ENCODE measurements at regions not wholly inside any gene's neighbourhood (a gene's known extent, or its start where the extent isn't known, plus 50 kb on each side); places are given as distances from the start of the nearest gene placed in this dataset.

DNA sequence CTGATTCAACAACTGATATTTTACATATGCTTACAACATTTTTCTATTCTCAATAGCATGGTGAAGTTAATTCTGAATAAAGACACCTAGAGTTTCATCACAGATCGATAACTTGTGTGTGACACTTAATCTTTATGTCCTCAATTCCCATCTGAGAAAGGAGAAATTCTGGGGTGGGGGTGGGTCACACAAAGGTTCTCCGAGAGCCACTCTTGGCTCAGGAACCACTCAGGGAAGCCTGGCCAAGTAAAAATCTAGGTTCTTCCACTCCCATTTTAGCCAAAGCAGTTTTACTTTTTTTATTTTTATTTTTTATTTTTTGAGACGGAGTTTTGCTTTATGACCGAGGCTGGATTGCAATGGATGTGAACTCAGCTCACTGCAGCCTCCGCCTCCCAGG is 111.0 kb upstream of the TBL1XR1 start:
- DNase-seq (ENCODE audit: low spot score in 2 of 2) = no peak
- intact Hi-C loops (cut with DNase I; ENCODE audit: low total_unique reads) = no loop called here
- no peaks in the 10 kb centered on the region for H3K36me3 ChIP-seq
- TF ChIP-seq POLR2AphosphoS5 (IDR thresholded peaks at IDR 0.05) (no peak), POLR2A (IDR thresholded peaks at IDR 0.05) (no peak)
- TF ChIP-seq, protein P1, sequence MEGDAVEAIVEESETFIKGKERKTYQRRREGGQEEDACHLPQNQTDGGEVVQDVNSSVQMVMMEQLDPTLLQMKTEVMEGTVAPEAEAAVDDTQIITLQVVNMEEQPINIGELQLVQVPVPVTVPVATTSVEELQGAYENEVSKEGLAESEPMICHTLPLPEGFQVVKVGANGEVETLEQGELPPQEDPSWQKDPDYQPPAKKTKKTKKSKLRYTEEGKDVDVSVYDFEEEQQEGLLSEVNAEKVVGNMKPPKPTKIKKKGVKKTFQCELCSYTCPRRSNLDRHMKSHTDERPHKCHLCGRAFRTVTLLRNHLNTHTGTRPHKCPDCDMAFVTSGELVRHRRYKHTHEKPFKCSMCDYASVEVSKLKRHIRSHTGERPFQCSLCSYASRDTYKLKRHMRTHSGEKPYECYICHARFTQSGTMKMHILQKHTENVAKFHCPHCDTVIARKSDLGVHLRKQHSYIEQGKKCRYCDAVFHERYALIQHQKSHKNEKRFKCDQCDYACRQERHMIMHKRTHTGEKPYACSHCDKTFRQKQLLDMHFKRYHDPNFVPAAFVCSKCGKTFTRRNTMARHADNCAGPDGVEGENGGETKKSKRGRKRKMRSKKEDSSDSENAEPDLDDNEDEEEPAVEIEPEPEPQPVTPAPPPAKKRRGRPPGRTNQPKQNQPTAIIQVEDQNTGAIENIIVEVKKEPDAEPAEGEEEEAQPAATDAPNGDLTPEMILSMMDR (IDR thresholded peaks at IDR 0.05) = no peak
- no peaks in the 10 kb centered on the region for H3K4me1 ChIP-seq
- H3K27me3 ChIP-seq = no peaks in the 10 kb centered on the region
- no peak overlapping the region for H3K4me3 ChIP-seq
- H3K27ac ChIP-seq = no peak overlapping the region
- no peaks in the 10 kb centered on the region for H3K9me3 ChIP-seq

DNA sequence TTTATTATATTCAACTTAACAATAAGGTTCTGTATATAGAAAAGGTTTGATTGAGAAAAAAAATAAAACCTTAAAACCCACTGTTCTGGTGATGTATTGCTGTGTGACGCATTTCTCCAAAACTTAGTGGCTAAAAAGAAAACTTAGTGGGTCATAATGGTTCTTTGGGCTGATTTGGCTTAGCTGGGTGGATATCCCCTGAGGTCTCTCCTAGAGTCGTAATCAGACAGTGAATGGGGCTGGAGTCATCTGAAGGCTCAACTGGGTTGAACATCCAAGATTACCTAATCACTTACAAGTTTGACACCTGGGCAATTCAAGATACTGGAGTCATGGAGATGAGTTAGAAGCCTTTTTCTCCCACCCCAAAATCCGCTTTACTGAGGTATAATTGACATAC is 111.6 kb upstream of the TBL1XR1 start:
- Histone ChIP-seq H3K4me3 (no peak overlapping the region), H3K9me3 (no peaks in the 10 kb centered on the region), H3K27me3 (no peaks in the 10 kb centered on the region), H3K4me1 (no peaks in the 10 kb centered on the region), H3K36me3 (no peaks in the 10 kb centered on the region), H3K27ac (no peak overlapping the region)
- intact Hi-C loops (cut with DNase I; ENCODE audit: low total_unique reads) = no loop called here
- TF ChIP-seq, protein P1 (IDR thresholded peaks at IDR 0.05) = no peak
- TF ChIP-seq POLR2A (IDR thresholded peaks at IDR 0.05) = no peak
- TF ChIP-seq POLR2AphosphoS5 (IDR thresholded peaks at IDR 0.05) = no peak
- no peak for DNase-seq (ENCODE audit: low spot score in 2 of 2)

DNA sequence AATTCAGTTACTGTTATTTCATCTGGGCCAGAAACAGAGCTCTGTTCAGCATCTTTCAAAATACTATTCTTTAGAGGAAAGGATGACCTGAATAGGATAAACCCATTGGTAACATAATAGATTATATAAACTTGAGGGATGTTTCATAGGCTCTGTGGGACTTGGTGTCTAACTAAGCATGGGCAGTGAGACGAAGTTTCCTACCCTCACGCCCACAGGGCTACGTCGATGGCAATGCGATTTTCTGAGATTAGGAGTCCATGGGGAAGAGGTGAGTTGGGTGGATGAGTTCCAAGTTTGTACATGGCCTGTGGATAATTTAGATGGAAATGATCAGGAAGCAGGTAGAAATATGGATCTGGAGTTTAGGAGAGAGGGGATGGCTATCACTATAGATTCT is 115.2 kb upstream of the TBL1XR1 start:
- H3K36me3 ChIP-seq = no peaks in the 10 kb centered on the region
- no peaks in the 10 kb centered on the region for H3K27me3 ChIP-seq
- H3K4me1 ChIP-seq = no peaks in the 10 kb centered on the region
- intact Hi-C loops (cut with DNase I; ENCODE audit: low total_unique reads) = no loop called here
- no peak for DNase-seq (ENCODE audit: low spot score in 2 of 2)
- H3K4me3 ChIP-seq = no peak overlapping the region
- no peaks in the 10 kb centered on the region for H3K9me3 ChIP-seq
- H3K27ac ChIP-seq = no peak overlapping the region
- TF ChIP-seq POLR2A (IDR thresholded peaks at IDR 0.05) (no peak), POLR2AphosphoS5 (IDR thresholded peaks at IDR 0.05) (no peak)
- TF ChIP-seq, protein P1 (IDR thresholded peaks at IDR 0.05) = no peak

- Histone ChIP-seq H3K27ac (no peak overlapping the region), H3K9me3 (no peaks in the 10 kb centered on the region), H3K4me3 (no peak overlapping the region), H3K36me3 (no peaks in the 10 kb centered on the region), H3K4me1 (no peaks in the 10 kb centered on the region), H3K27me3 (no peaks in the 10 kb centered on the region)
- intact Hi-C loops (cut with DNase I; ENCODE audit: low total_unique reads) = no loop called here
- TF ChIP-seq POLR2A (IDR thresholded peaks at IDR 0.05) (no peak), POLR2AphosphoS5 (IDR thresholded peaks at IDR 0.05) (no peak)
- TF ChIP-seq, protein P1 (IDR thresholded peaks at IDR 0.05) = no peak
- DNase-seq (ENCODE audit: low spot score in 2 of 2) = no peak
Measured at GRCh38 chr3:177314897-177315296, 117.6 kb upstream of the TBL1XR1 start.

DNA sequence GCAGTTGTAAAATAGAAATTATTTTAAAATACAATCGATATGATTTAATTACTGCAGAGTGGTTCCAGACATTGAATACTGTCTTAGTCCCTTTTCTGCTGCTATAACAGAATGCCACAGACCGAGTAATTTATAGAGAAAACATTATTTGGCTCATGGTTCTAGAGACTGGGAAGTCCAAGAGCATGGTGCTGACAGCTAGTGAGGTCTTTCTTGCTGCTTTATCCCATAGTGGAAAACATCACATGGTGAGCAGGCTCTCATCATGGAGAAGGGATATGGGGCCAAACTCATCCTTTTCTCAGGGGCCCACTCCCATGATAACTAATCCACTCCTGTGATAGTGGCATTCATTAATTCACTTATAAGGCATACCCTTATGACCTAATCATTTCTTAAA is 120.0 kb upstream of the TBL1XR1 start:
- Histone ChIP-seq H3K36me3 (no peaks in the 10 kb centered on the region), H3K27me3 (no peaks in the 10 kb centered on the region), H3K4me3 (no peak overlapping the region), H3K4me1 (no peaks in the 10 kb centered on the region), H3K27ac (no peak overlapping the region), H3K9me3 (no peaks in the 10 kb centered on the region)
- intact Hi-C loops (cut with DNase I; ENCODE audit: low total_unique reads) = no loop called here
- DNase-seq (ENCODE audit: low spot score in 2 of 2) = no peak
- TF ChIP-seq, protein P1 (IDR thresholded peaks at IDR 0.05) = no peak
- TF ChIP-seq POLR2AphosphoS5 (IDR thresholded peaks at IDR 0.05) (no peak), POLR2A (IDR thresholded peaks at IDR 0.05) (no peak)

Data from breast epithelium (tissue), 4 donors.